NCI-H1436 treated with DMSO at 0.1 percent for 48 hours (cell line): ENCODE measurements at regions not wholly inside any gene's neighbourhood (a gene's known extent, or its start where the extent isn't known, plus 50 kb on each side); places are given as distances from the start of the nearest gene placed in this dataset.
"Not testable (repeated sequence)": the region's sequence is repeated elsewhere in the genome, so short reads cannot be mapped to it uniquely, and the experiment has no call there.

ENCODE experiments used
- DNase-seq: peaks from one replicate; lab custom pipeline; 2025; lab: John Stamatoyannopoulos, UW

GRCh38 chr1:4476394-4476793, 178.0 kb upstream of the AJAP1 start:
- no peak for DNase-seq

- no peak for DNase-seq
Measured at GRCh38 chr1:4481451-4481850, 173.0 kb upstream of the AJAP1 start.

GRCh38 chr1:4482526-4482925, 171.9 kb upstream of the AJAP1 start:
- no peak for DNase-seq

GRCh38 chr1:4483021-4483625, 171.3 kb upstream of the AJAP1 start:
- no peak for DNase-seq

GRCh38 chr1:4485398-4485797, 169.0 kb upstream of the AJAP1 start:
- DNase-seq = peak; percentile 90

GRCh38 chr1:4485878-4486277, 168.5 kb upstream of the AJAP1 start:
- no peak for DNase-seq

GRCh38 chr1:4486408-4487120, 167.8 kb upstream of the AJAP1 start:
- DNase-seq = no peak

GRCh38 chr1:4488018-4488417, 166.4 kb upstream of the AJAP1 start:
- DNase-seq = no peak

GRCh38 chr1:4489486-4489885, 164.9 kb upstream of the AJAP1 start:
- DNase-seq = no peak

GRCh38 chr1:4489992-4490391, 164.4 kb upstream of the AJAP1 start:
- not testable (repeated sequence) for DNase-seq

- DNase-seq = no peak
Measured at GRCh38 chr1:4494027-4494426, 160.4 kb upstream of the AJAP1 start.

GRCh38 chr1:4494558-4494957, 159.9 kb upstream of the AJAP1 start:
- no peak for DNase-seq

- DNase-seq = no peak
Measured at GRCh38 chr1:4495809-4496208, 158.6 kb upstream of the AJAP1 start.

GRCh38 chr1:4500441-4500840, 154.0 kb upstream of the AJAP1 start:
- DNase-seq = no peak

- no peak for DNase-seq
Measured at GRCh38 chr1:4506591-4506990, 147.8 kb upstream of the AJAP1 start.

GRCh38 chr1:4509206-4509605, 145.2 kb upstream of the AJAP1 start:
- DNase-seq = no peak

- no peak for DNase-seq
Measured at GRCh38 chr1:4510276-4510691, 144.1 kb upstream of the AJAP1 start.

GRCh38 chr1:4511374-4511773, 143.0 kb upstream of the AJAP1 start:
- no peak for DNase-seq

- DNase-seq = no peak
Measured at GRCh38 chr1:4512636-4513035, 141.8 kb upstream of the AJAP1 start.

GRCh38 chr1:4513685-4514084, 140.7 kb upstream of the AJAP1 start:
- no peak for DNase-seq

GRCh38 chr1:4515727-4516289, 138.6 kb upstream of the AJAP1 start:
- DNase-seq = no peak

GRCh38 chr1:4516596-4516995, 137.8 kb upstream of the AJAP1 start:
- DNase-seq = no peak

GRCh38 chr1:4517186-4517954, 137.0 kb upstream of the AJAP1 start:
- no peak for DNase-seq
